K562 (cell line): ENCODE measurements at regions not wholly inside any gene's neighbourhood (a gene's known extent, or its start where the extent isn't known, plus 50 kb on each side); places are given as distances from the start of the nearest gene placed in this dataset.

Experiments used
- CBFB ChIP-seq: sonication (generic); formaldehyde crosslinking; IDR thresholded peaks from 2 replicates; pipeline ENCODE4 v1.4.0; 2020; ENCODE audit warnings: mild to moderate bottlenecking, missing genetic modification reagents
- CHAMP1 ChIP-seq: fragments of 450-650 bp; IDR thresholded peaks from 2 replicates; pipeline ENCODE4 v1.6.1; 2016; ENCODE audit warnings: mild to moderate bottlenecking
- DDX20 ChIP-seq: fragments of 450-650 bp; IDR thresholded peaks from 2 replicates; pipeline ENCODE4 v1.6.1; 2016; ENCODE audit warnings: missing genetic modification characterization, low read depth, mild to moderate bottlenecking, missing compliant biosample characterization, moderate library complexity
- GTF2F1 ChIP-seq: IDR thresholded peaks from 2 replicates; pipeline ENCODE4 v1.6.1; 2011; ENCODE audit warnings: low read depth, low read length, improper control_type of control experiment
- NR2C2 ChIP-seq, 2 experiments: fragments of 200-800 bp in 1 of 2; sonication (Bioruptor generic) in 1 of 2; sonication (generic) in 1 of 2; formaldehyde crosslinking in 1 of 2; IDR thresholded peaks; 2 replicates each; pipeline versions ENCODE4 v1.6.1 to v1.8.0; 2016 to 2022; ENCODE audit warnings: mild to moderate bottlenecking in 1 of 2, missing compliant biosample characterization in 1 of 2, missing genetic modification characterization in 1 of 2, missing genetic modification reagents in 1 of 2
- TF ChIP-seq, protein P1 (sequence below), 2 experiments: fragments of 450-650 bp; formaldehyde crosslinking in 1 of 2; IDR thresholded peaks; 2 replicates each; pipeline versions ENCODE4 v1.4.0 to v1.6.1; 2014 to 2020; ENCODE audit warnings: mild to moderate bottlenecking in 2 of 2, borderline replicate concordance in 1 of 2, low read depth in 1 of 2
- TF ChIP-seq, protein P2 (sequence below): fragments of 450-650 bp; formaldehyde crosslinking; IDR thresholded peaks from 2 replicates; pipeline ENCODE4 v1.4.0; 2022; ENCODE audit warnings: mild to moderate bottlenecking, moderate library complexity
- TF ChIP-seq, protein P3 (sequence below): sonication (generic); formaldehyde crosslinking; IDR thresholded peaks from 2 replicates; pipeline ENCODE4 v1.8.0; 2023; ENCODE audit warnings: mild to moderate bottlenecking, missing genetic modification reagents
- TF ChIP-seq, protein P4 (sequence below), 3 experiments: IDR thresholded peaks in 2 of 3; conservative IDR thresholded peaks in 1 of 3; 2 replicates each; pipeline ENCODE4 v1.5.1; 2011 to 2012; ENCODE audit warnings: low read length in 3 of 3, mild to moderate bottlenecking in 3 of 3, control low read depth in 2 of 3, improper control_type of control experiment in 1 of 3, inconsistent platforms in 1 of 3, low read depth in 1 of 3, mixed read lengths in 1 of 3, moderate library complexity in 1 of 3; ENCODE audit not compliant: insufficient read depth in 2 of 3

GRCh38 chr4:57635910-57636309 lies 525.7 kb upstream of the IGFBP7 start:
- TF ChIP-seq GTF2F1 (no peak), DDX20 (tag) (no peak), CHAMP1 (no peak), CBFB (no peak), NR2C2 (CRISPR knock-in tag; IDR thresholded peaks at IDR 0.05) (no peak), NR2C2 (tag; IDR thresholded peaks at IDR 0.05) (no peak)
- TF ChIP-seq, protein P1, sequence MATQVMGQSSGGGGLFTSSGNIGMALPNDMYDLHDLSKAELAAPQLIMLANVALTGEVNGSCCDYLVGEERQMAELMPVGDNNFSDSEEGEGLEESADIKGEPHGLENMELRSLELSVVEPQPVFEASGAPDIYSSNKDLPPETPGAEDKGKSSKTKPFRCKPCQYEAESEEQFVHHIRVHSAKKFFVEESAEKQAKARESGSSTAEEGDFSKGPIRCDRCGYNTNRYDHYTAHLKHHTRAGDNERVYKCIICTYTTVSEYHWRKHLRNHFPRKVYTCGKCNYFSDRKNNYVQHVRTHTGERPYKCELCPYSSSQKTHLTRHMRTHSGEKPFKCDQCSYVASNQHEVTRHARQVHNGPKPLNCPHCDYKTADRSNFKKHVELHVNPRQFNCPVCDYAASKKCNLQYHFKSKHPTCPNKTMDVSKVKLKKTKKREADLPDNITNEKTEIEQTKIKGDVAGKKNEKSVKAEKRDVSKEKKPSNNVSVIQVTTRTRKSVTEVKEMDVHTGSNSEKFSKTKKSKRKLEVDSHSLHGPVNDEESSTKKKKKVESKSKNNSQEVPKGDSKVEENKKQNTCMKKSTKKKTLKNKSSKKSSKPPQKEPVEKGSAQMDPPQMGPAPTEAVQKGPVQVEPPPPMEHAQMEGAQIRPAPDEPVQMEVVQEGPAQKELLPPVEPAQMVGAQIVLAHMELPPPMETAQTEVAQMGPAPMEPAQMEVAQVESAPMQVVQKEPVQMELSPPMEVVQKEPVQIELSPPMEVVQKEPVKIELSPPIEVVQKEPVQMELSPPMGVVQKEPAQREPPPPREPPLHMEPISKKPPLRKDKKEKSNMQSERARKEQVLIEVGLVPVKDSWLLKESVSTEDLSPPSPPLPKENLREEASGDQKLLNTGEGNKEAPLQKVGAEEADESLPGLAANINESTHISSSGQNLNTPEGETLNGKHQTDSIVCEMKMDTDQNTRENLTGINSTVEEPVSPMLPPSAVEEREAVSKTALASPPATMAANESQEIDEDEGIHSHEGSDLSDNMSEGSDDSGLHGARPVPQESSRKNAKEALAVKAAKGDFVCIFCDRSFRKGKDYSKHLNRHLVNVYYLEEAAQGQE (IDR thresholded peaks at IDR 0.05; ENCODE audit: borderline replicate concordance), result no peak
- TF ChIP-seq, protein P1 (CRISPR knock-in tag; IDR thresholded peaks at IDR 0.05; ENCODE audit: low read depth), result no peak
- TF ChIP-seq, protein P2, sequence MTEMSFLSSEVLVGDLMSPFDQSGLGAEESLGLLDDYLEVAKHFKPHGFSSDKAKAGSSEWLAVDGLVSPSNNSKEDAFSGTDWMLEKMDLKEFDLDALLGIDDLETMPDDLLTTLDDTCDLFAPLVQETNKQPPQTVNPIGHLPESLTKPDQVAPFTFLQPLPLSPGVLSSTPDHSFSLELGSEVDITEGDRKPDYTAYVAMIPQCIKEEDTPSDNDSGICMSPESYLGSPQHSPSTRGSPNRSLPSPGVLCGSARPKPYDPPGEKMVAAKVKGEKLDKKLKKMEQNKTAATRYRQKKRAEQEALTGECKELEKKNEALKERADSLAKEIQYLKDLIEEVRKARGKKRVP, result no peak
- TF ChIP-seq, protein P3, sequence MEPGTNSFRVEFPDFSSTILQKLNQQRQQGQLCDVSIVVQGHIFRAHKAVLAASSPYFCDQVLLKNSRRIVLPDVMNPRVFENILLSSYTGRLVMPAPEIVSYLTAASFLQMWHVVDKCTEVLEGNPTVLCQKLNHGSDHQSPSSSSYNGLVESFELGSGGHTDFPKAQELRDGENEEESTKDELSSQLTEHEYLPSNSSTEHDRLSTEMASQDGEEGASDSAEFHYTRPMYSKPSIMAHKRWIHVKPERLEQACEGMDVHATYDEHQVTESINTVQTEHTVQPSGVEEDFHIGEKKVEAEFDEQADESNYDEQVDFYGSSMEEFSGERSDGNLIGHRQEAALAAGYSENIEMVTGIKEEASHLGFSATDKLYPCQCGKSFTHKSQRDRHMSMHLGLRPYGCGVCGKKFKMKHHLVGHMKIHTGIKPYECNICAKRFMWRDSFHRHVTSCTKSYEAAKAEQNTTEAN (CRISPR knock-in tag), result no peak
- TF ChIP-seq, protein P4, sequence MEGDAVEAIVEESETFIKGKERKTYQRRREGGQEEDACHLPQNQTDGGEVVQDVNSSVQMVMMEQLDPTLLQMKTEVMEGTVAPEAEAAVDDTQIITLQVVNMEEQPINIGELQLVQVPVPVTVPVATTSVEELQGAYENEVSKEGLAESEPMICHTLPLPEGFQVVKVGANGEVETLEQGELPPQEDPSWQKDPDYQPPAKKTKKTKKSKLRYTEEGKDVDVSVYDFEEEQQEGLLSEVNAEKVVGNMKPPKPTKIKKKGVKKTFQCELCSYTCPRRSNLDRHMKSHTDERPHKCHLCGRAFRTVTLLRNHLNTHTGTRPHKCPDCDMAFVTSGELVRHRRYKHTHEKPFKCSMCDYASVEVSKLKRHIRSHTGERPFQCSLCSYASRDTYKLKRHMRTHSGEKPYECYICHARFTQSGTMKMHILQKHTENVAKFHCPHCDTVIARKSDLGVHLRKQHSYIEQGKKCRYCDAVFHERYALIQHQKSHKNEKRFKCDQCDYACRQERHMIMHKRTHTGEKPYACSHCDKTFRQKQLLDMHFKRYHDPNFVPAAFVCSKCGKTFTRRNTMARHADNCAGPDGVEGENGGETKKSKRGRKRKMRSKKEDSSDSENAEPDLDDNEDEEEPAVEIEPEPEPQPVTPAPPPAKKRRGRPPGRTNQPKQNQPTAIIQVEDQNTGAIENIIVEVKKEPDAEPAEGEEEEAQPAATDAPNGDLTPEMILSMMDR (IDR thresholded peaks at IDR 0.05 in 2 of 3, conservative IDR thresholded peaks at IDR 0.05 in 1 of 3; ENCODE audit: insufficient read depth in 2 of 3, low read depth in 1 of 3, low read length in 3 of 3), result no peak
